CD4-positive, alpha-beta T cell treated with Interleukin-12 subunit alpha and Interleukin-12 subunit beta, for 1 hour (primary cell): ENCODE measurements at regions not wholly inside any gene's neighbourhood (a gene's known extent, or its start where the extent isn't known, plus 50 kb on each side); places are given as distances from the start of the nearest gene placed in this dataset.

Experiments
- DNase-seq: peaks from one replicate; pipeline ENCODE4 v3.0.0-alpha.2; 2020

DNA sequence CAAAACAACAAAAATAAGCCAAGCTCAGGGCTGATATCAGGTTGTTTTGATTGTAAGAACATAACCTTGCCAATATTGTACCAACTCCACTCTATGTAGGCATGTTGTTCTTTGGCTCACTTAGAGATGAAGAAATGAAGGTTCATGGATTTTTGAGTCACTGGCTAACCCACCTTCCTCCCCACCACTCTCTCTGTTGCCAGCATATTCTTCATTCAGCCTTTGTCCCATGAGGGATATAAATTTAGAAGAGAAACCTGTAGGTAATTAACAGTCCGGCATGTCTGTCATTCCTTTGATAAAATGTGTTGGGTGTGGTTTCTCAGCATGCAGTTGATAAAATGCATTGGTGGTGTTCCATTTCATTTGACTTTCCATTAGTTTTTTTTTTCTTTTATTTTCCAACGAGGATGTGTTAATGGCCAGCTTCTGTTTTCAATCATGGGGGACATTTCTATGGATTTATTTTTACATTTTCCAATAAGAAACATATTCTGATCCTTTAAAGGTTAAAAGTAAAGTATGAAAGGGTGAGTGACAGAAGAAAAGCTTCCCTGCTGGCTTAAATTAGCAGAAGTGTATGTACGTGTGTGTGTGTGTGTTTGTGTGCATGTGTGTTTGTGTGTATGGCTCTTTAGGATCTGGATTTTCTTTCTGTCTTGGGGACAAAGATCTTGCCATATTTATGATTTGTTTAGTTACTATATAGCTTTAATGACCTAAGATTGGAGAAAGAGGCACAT lies 166.2 kb upstream of the KCNJ16 start:
- no peak for DNase-seq

DNA sequence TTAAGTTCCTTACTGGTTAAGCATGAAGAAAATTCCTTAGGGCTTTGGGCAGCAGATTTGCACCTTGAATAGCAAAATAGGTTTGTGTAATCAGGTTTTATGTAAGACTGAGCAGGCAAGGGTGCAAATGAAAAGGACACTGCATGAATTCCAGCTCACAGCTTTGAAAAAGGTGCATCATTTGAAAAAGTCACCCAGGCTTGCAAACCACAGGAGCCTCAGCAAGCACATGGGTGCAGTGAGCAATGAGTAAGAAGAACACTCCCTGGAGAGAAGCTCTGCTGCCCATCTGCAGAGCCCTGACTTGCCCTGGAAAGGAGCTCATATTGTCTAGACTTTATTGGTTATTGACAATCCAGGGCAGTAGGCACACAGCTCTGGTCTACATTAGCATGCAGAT lies 165.6 kb upstream of the KCNJ16 start:
- DNase-seq, result no peak

DNA sequence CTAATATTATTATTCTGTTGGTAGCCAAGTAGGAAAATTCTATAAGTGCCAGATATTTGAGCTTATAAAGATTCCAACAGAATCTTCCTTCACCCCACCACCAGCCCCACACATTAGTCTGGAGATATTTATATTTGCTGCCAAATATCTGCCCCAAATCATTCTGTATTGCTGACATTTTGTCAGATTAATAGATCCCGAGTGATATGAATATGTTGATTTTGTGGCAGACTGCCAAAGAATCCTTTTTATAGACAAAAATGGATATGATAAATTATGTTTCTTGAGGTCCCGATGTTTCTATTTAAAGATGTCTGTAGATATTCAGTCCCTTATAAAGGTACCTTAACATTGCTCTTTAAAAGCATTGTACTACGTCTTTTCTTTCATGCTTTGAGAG lies 162.2 kb upstream of the KCNJ16 start:
- no peak for DNase-seq

DNA sequence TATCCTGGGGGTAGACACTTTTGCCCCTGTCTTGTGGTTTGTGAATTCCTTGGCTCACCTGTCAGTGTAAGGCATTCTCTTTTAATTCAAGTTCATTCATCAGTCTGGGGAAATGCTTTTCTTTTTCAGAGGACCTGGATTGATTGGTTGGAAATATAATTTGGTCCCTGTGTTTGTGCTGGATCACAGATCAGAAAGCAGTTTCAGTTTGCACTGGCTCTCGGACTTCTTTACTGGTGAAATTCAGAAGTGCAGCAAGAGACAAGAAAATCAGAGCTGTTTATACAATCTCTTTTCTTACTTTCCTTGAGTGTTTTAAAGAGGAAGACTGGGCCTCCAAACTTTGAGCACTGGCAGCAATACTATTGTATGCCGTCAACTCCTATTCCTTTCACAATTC lies 161.8 kb upstream of the KCNJ16 start:
- no peak for DNase-seq

DNA sequence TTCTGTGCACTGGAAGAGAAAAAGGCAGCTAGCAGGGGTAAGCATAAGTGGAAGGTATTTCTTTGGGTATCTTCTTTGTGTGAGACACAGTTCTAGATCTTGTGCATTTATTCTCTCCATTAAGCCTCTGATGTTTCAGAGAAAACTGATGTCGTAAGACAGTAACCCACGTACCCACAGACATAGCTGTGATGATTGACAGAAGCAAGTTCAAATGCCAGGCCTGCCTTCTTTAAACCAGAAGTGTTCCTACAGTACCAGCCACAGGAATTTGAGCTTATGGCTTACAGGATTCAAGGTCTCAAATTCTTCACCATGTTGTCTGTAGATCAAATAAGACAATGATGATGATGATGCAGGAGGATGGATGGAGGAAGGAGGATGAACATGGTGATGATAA lies 161.4 kb upstream of the KCNJ16 start:
- DNase-seq, result no peak

DNA sequence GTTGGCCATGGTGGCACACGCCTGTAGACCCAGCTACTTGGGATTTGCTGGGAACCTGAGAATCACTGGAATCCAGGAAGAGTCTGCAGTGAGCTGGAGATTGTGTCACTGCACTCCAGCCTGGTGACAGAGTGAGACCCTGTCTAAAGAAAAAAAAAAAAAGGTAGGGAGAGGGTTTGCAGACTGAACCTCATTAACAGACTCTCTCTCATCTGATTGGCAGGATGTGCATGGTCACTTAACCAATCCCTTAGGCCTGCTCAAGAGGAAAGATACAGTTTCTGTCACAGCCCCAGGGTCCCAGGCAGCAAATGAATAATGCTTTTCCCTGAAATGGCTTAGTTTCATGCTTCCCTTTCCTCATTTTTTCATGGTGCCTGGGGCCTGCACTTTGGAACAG lies 160.5 kb upstream of the KCNJ16 start:
- DNase-seq, result no peak

DNA sequence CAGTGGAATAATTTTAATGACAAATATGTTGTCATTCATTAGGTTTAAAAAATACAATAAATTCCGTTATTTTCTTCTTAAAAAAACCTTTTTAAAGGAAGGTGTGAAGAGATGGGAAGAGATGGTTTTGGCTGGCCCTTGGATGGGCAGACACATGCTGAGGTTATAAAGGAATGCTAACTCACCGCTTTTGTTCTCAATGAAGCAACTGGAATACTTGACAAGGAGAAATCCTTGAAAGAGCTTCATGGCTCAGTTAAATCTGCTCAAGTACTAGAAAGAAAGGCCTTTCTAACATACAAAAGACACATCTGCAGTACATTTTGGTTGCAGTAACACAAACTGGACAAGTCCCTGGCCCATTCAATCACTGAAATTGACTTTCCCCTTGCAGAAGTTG lies 158.3 kb upstream of the KCNJ16 start:
- no peak for DNase-seq

DNA sequence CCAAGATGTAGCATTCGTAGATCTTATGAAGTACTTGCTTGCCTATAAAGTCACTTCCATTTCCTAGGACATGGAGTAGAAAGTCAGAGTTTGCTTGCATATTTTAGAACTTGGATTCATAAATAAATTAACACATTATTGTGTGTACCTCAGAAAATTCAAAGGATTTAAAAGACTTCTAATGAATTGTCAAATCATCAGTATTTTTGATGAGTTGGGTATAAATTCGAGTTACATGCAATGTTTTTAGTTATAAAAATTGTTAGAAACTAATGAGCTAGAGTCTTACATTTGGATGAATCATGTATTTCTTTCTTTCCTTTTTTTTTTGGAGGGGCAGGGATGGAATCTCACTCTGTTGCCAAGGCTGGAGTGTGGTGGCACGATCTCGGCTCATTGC lies 156.9 kb upstream of the KCNJ16 start:
- DNase-seq, result no peak

DNA sequence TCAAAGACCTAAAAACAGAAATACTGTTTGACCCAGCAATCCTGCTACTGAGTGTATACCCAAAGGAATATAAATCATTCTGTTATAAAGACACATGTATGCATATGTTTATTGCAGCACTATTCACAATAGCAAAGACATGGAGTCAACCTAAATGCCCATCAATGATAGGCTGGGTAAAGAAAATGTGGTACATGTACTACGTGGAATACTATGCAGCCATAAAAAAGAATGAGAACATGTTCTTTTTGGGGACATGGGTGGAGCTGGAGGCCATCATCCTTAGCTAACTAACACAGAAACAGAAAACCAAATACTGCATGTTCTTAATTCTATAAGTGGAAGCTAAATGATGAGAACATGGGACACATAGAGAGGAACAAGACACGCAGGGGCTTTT lies 155.2 kb upstream of the KCNJ16 start:
- DNase-seq, result no peak

DNA sequence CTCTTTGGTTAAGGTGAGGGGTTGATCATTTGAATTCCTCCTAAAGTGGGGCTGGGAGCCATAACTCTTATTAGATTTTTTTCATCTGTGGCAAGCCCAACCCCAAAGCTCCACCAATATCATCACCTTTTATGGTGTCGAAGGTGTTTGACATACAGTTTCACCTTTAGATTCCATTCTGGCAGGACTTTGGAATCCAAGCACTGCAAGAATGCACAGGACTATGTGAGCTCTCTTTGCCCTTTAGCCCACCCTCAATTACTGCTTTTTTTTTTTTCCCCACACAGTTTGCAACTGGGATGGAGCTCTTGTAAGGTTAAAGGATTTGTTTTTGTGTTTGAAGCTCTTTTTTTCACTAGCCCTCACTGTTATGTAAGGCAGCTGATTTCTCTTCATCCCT lies 154.0 kb upstream of the KCNJ16 start:
- DNase-seq, result no peak

DNA sequence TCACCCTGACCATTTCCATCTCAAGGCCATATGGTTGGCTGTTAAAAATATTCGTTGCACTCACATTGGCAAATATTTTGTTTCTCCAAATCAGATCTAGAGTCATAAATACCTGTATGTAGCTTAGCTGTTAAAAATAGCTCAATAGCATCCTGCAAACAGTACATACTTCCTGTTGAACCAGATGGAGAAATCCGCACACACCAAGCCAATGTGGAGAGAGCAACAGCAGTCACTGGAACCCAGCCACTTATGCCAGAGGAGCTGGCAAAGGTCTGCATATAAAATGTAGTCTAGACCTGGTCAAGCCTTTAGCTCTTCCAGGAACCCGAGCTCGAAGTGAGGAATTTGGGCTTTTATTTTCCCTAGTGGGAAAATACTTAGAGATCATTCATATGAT lies 146.4 kb upstream of the KCNJ16 start:
- no peak for DNase-seq

DNA sequence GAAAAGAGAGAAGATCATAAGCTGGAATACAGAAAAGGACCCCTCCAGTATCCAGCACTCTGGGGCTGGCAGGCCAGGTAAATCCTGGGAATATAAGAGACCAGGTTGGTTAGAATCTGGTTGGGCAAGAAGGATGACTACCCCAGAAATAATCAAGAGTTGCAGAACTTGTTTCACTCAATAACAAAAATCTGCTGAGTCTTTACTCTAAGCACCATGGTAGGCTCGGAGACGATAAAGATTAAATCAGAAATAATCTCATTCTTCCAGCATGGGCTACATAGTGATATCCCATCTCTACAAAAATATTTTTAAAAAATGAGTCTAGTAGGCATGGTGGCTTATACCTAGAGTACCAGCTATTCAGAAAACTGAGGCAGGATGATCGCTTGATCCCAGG lies 138.0 kb upstream of the KCNJ16 start:
- DNase-seq, result no peak

DNA sequence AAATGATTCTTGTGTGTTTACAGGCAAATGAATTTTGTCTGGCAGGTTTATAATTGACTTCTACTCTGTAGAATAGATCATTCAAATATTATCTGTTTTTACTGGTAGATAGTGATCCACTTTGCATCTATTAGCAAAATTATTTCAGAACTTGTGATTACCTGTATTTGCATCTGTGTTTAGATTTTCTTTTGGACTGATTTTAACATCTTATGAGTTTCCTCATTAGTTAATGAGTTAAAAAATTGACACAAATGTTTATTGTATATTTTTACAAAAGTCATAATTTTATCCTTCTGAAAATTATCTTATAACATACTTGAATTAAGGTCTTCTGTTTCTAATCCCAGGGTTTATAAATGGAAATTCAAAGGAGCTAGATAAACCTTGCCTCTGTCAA lies 132.0 kb upstream of the KCNJ16 start:
- no peak for DNase-seq

DNA sequence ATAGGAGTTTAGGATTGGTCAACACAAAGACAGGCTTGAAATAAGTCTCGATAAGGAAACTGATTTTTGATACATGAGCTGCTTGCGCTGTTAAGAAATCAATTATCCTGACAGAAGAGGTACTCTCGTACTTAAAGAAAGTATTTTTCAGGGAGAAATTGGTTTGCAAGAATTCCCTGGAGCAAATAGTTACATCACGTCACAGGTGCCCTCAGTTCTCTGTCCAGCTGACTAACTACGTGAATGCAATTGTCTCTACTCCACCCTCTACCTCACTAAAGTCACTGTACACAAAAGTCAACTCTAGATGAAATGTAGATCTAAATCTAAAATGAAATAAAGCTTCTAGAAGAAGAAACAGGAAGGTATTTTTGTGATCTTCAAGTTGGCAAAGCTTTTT lies 130.6 kb upstream of the KCNJ16 start:
- no peak for DNase-seq

DNA sequence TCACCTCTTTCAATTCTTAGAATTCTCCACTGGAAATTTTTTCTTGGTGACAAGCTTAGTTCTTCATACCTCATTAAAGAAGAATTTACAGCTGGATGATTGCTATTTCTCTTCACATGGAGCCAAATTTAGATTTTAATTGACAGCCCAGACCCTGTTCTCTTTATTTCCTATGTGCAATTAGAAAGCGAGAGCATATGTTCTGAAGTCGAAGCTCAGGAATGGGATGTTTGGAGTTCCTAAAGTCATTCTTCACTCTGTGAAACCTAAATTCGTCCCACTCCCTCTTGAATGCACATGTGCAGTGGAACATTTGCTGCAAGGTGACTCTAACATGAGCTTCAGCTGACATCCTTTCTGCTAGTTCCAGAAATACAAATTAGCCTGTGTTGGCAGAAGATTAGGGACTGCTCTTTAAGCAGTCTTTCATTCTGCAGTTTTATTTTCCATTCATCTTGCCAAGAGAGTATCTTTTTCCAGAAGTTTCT lies 129.3 kb upstream of the KCNJ16 start:
- DNase-seq, result no peak

DNA sequence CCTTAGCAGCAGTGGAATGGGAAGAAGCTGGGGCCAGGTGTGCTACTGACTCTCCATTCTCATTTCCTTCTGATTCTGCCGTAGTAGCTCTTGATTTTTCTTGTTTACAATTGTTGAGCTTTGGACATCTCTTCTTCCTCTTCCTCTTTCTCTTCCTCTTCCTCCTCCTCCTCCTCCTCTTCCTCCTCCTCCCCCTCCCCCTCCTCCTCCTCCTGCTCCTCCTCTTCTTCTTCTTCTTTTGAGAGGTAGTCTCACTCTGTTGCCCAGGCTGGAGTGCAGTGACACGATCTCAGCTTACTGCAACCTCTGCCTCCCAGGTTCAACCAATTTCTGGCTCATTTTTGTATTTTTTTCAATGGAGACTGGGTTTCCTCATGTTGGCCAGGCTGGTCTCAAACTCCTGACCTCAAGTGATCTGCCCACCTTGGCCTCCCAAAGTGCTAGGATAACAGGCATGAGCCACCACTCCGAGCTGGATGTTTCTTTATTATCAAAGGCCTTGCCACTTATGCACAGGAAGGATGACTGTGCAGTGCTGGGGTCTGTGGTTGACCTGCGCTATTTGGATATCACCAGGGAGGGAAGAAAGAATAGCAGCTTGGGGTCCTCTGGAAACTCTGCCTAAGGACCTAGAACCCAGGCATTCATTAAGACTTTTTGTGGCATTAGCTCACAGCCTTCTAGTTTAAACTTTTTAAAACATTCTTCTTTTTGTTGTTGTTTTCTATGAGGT lies 127.8 kb upstream of the KCNJ16 start:
- DNase-seq, result no peak

DNA sequence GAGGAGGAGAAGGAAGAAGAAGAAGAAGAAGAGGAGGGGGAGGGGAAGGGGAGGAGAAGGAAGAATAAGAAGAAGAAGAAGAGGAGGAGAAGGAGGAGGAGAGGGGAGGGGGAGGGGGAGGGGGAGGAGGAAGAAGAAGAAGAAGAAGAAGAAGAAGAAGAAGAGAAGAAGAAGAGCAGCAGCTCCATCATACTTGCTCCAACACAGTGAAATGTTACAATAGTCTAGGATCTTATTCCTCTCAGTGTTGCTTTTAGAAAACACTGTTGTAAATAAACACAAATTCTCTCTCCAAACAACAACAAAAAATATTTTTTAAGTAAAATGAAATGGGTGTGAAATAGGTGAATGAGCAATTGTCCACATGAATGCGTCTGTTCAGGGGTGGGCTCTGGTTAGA lies 126.6 kb upstream of the KCNJ16 start:
- no peak for DNase-seq

DNA sequence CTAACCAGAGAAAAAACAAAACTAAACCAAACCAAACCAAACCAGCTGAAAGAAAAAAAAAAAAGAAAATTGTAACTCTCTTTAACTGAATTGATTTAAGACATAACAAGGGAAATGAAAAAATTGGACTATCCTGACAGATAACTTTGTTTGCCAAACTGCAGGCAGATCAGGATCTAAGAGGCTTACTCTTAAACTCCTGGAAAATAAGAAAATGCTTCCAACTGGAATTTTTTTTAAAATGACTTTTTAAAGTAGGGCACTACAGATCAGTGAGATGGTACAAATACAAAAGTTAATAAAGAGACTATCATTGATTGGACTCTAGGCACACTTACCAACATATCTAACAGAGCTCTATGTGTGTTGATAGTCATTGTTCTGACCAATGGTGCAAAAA lies 125.5 kb upstream of the KCNJ16 start:
- no peak for DNase-seq

DNA sequence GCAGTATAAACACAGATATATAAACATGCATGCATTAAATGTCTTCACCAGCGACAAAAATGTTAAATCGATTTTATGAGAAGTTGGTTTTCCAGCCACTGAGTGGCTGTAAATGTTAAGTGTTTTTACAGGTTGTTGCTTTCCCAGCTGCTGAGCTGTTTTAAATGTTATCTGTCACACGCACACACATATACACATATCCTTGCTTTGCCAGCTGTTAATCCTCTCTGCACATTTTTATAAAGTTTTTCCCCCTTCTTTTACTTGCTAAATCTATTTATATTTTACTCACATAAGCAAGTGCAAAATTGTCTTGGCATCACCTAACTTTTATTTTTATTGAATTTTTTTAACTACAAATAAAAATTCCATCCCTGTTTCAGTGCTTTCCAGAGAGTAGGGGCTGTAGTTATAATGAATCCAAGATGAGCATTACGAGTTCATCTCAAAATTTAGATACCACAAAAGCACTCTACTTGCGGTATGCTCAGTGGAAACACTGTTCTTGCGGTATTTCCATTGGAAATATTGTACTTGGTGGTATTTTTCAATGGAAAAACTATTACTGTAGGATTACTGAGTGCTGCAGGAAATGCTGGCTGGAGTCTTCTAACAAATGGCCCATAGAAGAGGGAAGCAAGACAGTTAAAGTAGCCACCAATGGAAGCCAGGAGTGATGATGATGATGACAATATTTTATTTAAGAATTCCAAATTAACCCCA lies 124.9 kb upstream of the KCNJ16 start:
- DNase-seq, result no peak

DNA sequence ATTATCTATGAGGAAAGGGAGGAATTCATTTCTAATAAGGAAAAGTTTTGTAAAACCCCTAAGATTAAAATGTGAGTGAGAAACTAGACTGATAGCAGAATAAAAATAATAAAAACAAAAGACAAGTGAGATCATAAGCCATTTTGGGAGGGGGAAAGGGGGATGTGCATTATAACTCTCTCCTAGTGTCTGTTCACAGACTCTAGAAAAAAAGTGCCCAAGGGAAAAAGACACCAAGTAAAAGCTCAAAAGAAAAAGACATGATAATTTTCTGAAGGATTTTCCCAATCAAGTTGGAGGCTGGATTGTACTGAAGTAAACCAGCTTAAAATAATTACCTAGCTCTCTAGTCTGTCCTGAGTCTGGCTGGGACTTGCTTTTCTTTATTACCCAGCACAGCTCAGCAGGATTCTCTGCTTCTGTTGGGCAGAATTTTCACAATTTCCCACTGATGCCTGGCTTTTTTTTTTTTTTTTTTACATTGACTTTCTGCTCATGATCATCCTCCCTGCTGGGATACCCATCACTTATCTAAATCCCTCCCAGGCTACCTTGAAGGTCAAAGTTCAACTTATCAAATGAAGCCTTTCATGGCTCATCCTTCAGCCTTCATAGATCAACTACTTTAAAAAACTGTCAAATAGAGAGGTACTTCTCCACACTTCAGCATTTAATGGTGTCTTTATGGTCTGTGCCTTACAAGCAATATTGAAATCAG lies 124.2 kb upstream of the KCNJ16 start:
- no peak for DNase-seq

DNA sequence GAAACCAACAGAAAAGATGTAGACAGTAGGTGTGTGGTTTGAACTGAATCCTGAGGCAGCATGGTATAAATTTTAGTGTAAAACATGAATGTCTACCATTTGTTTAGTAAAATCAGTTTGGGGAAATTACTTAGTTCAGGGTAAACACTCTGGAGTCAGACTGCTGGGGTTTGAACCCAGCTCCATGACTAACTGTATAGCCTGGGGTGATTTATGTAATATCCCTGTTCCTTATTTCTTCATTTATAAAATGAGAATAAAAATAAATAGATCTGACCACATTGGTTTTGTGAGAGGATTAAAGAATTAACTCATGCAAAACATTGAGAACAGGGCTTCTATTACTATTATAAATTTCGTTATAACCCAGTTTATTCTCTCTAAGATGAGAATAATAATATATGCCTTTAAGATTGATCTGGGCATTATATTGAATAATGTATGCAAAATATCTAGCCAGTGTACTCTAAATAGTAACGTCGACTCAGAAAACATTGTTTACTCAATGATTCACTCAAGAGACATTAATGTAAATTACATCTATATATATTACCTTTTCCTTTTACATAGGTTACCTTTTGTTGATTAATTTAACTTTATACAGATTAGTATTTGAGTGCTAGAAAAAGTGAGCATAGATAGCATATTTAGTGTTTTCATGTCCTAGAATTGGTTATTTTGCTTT lies 120.6 kb upstream of the KCNJ16 start:
- no peak for DNase-seq

DNA sequence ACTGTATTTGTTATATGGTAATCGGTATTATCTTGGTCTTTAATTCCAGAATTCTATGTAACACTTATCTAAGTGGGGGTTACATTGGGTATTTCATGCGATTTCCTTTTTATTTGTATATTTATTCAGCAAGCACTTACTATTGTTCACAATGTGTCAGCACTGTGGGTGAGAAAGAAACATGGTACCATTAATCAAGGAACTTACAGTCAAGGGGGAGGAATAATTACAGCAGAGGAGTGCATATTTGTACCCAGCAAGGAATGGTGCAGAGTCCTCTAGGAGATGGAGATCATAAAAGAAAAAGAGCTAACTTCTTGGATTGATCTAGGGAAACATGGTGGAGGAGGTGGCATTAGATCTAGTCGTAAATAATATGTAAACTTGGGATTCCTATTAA lies 117.0 kb upstream of the KCNJ16 start:
- DNase-seq, result no peak

DNA sequence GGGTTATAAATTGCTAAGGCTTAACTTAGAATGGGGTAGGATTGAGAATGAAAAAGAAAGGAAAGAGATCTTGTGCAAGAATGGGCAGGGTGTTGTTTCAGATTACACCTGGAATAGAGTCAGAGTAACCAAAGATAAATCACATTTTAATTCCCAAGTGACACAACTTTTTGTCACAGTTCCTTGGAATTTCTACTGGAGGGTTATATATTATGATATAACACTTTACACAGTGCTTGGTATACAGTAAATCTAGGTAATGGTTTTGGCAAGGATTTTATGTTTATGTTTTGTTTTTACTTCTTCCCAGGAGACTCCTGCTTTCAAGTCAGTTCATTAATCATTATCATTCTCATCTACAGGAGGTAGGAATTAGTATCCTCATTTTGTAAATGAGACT lies 115.7 kb upstream of the KCNJ16 start:
- DNase-seq, result no peak
